OCI-LY1 (cell line): ENCODE measurements at regions not wholly inside any gene's neighbourhood (a gene's known extent, or its start where the extent isn't known, plus 50 kb on each side); places are given as distances from the start of the nearest gene placed in this dataset.

Experiments
- EZH2 ChIP-seq: fragments of 200-600 bp; sonication (generic), shearing (Covaris generic); IDR thresholded peaks from 2 replicates; pipeline ENCODE4 v1.8.0; 2017; ENCODE audit warnings: borderline replicate concordance, mixed run types, mild to moderate bottlenecking, antibody characterized with exemption, low read length, moderate library complexity, mixed read lengths
- TF ChIP-seq, protein P1 (sequence below): fragments of 200-600 bp; sonication (generic), shearing (Covaris generic); IDR thresholded peaks from 2 replicates; pipeline ENCODE4 v1.5.1; 2017; ENCODE audit warnings: mild to moderate bottlenecking, antibody characterized with exemption, low read length, moderate library complexity, mixed read lengths

DNA sequence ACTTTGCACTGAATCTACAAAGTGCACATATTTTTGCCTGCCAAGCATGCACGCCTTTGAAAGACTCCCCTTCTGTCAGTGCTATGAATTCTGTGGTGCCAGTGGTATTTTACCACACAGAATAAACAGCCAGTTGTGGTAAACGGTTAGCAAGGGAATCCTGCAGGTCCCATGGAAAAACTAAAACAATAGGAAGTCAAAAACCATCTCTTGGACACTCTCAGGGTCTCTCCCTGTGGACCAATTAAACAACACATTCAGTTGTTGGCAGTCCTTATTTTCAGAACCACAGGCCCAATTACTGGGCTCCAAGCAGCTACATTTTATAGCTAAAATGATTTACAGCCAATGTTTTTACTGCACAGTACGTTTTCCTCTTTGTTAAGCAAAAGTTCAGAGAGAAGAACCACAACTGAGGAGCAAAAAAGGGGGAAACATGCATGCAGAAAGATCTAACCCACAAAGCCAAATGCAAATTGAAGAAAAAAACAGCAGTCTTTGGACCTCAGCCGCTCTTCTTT is 116.9 kb downstream of the KCTD12 start:
- TF ChIP-seq, protein P1, sequence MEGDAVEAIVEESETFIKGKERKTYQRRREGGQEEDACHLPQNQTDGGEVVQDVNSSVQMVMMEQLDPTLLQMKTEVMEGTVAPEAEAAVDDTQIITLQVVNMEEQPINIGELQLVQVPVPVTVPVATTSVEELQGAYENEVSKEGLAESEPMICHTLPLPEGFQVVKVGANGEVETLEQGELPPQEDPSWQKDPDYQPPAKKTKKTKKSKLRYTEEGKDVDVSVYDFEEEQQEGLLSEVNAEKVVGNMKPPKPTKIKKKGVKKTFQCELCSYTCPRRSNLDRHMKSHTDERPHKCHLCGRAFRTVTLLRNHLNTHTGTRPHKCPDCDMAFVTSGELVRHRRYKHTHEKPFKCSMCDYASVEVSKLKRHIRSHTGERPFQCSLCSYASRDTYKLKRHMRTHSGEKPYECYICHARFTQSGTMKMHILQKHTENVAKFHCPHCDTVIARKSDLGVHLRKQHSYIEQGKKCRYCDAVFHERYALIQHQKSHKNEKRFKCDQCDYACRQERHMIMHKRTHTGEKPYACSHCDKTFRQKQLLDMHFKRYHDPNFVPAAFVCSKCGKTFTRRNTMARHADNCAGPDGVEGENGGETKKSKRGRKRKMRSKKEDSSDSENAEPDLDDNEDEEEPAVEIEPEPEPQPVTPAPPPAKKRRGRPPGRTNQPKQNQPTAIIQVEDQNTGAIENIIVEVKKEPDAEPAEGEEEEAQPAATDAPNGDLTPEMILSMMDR, result no peak
- TF ChIP-seq EZH2, result no peak
